Suprapubic skin (tissue), 3 donors: ENCODE measurements at regions not wholly inside any gene's neighbourhood (a gene's known extent, or its start where the extent isn't known, plus 50 kb on each side); places are given as distances from the start of the nearest gene placed in this dataset.

Experiments used
- EP300 ChIP-seq: sonication (generic); formaldehyde crosslinking; IDR thresholded peaks from one replicate; pipeline ENCODE4 v1.6.1; 2017; ENCODE audit warnings: antibody characterized with exemption
- POLR2A ChIP-seq, 2 donors: fragments of 450-650 bp; IDR thresholded peaks; one replicate each; pipeline ENCODE4 v1.6.1; 2017; ENCODE audit warnings: antibody characterized with exemption in 2 of 2, mild to moderate bottlenecking in 2 of 2, moderate library complexity in 2 of 2
- TF ChIP-seq, protein P1 (sequence below), 2 donors: fragments of 200-600 bp in 1 of 2; fragments of 450-650 bp in 1 of 2; sonication (generic) in 1 of 2; IDR thresholded peaks; one replicate each; pipeline ENCODE4 v1.5.1; 2016 to 2019; ENCODE audit warnings: antibody characterized with exemption in 2 of 2, mild to moderate bottlenecking in 1 of 2, moderate library complexity in 1 of 2

DNA sequence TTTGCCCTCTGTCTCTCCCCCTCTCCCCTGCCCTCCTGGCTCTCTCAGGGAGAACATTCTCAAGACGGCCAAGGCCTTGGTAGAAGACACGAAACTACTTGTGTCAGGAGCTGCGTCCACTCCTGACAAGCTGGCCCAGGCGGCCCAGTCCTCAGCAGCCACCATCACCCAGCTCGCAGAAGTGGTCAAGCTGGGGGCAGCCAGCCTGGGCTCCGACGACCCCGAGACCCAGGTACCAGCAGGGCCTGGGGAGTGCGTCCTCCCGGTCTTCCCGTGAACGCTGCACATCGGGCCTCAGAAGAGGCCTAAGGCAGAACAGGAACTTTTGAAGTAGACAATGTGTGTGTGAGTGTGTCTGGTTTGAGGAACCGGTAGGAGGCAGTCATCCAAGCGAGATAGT is 245.4 kb upstream of the TPM1 start:
- TF ChIP-seq POLR2A (IDR thresholded peaks at IDR 0.05) (no peak), EP300 (no peak)
- TF ChIP-seq, protein P1, sequence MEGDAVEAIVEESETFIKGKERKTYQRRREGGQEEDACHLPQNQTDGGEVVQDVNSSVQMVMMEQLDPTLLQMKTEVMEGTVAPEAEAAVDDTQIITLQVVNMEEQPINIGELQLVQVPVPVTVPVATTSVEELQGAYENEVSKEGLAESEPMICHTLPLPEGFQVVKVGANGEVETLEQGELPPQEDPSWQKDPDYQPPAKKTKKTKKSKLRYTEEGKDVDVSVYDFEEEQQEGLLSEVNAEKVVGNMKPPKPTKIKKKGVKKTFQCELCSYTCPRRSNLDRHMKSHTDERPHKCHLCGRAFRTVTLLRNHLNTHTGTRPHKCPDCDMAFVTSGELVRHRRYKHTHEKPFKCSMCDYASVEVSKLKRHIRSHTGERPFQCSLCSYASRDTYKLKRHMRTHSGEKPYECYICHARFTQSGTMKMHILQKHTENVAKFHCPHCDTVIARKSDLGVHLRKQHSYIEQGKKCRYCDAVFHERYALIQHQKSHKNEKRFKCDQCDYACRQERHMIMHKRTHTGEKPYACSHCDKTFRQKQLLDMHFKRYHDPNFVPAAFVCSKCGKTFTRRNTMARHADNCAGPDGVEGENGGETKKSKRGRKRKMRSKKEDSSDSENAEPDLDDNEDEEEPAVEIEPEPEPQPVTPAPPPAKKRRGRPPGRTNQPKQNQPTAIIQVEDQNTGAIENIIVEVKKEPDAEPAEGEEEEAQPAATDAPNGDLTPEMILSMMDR (IDR thresholded peaks at IDR 0.05): no peak
